ENCODE measurements at regions not wholly inside any gene's neighbourhood (a gene's known extent, or its start where the extent isn't known, plus 50 kb on each side); places are given as distances from the start of the nearest gene placed in this dataset.

DNA sequence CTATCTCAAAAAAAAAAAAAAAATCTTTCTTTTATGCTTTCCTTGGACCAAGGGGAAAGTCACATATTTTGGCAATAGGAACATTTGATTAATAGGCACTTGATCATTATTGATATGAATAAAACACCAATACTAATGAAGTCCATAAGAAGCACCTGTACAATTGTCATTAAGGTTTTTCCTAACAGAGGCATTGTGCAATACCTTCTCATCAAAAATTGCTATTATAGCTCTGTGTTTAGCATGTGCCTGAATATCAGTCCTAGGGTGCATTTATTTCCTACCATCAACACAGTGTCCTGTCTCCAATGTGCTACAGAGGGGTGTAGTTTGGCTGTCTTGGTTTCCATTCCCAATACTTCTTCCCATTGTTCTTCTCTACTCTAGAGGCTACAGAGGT is 483.8 kb upstream of the SPRED2 start:
- ATAC-seq (no peak), DNase-seq (no peak)
- Histone ChIP-seq H3K27ac (no peak overlapping the region), H3K4me3 (no peak overlapping the region), H3K36me3 (no peaks in the 10 kb centered on the region), H3K27me3 (no peaks in the 10 kb centered on the region), H3K9me3 (no peaks in the 10 kb centered on the region), H3K4me1 (no peaks in the 10 kb centered on the region)
- in situ Hi-C loops (cut with MboI; ENCODE audit: low sequenced_read_pairs in 4 of 4) = no loop called here
- TF ChIP-seq CTCF (IDR thresholded peaks at IDR 0.05 in 4 of 5, conservative IDR thresholded peaks at IDR 0.05 in 1 of 5) (no peak), POLR2A (IDR thresholded peaks at IDR 0.05) (no peak)
- intact Hi-C loops (cut with DNase I; ENCODE audit: low total_unique reads) = no loop called here

DNA sequence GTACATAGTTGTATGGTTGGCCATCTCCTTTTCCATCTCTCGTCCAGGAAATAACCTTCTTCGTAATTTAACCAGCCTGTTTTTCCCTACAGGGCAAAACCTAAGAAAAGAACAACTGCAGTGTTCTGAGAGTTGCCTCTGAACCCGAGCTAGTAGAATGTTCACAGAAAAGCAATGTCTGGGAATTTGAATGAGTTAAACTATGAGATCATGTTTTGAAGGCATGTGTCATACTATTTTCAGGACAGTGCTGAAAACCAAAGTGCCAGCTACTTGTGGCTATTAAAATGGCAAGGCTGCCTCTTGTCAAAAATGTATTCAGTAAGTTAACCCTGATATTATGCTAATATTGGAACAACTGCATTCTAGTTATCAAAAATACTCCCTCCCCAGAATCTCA is 482.9 kb upstream of the SPRED2 start:
- Histone ChIP-seq H3K4me1 (no peaks in the 10 kb centered on the region), H3K4me3 (no peak overlapping the region), H3K27me3 (no peaks in the 10 kb centered on the region), H3K27ac (no peak overlapping the region), H3K9me3 (no peaks in the 10 kb centered on the region), H3K36me3 (no peaks in the 10 kb centered on the region)
- no peak for TF ChIP-seq POLR2A (IDR thresholded peaks at IDR 0.05)
- TF ChIP-seq CTCF (IDR thresholded peaks at IDR 0.05 in 4 of 5, conservative IDR thresholded peaks at IDR 0.05 in 1 of 5) = no peak
- no peak for ATAC-seq
- DNase-seq = no peak
- in situ Hi-C loops (cut with MboI; ENCODE audit: low sequenced_read_pairs in 4 of 4) (no loop called here), intact Hi-C loops (cut with DNase I; ENCODE audit: low total_unique reads) (no loop called here)

GRCh38 chr2:65914244-65914786 is 481.9 kb upstream of the SPRED2 start:
- intact Hi-C loops (cut with DNase I; ENCODE audit: low total_unique reads) = no loop called here
- TF ChIP-seq CTCF (IDR thresholded peaks at IDR 0.05 in 4 of 5, conservative IDR thresholded peaks at IDR 0.05 in 1 of 5) (no peak), POLR2A (IDR thresholded peaks at IDR 0.05) (no peak)
- no peaks in the 10 kb centered on the region for H3K4me1 ChIP-seq

GRCh38 chr2:65913813-65914212 is 481.4 kb upstream of the SPRED2 start:
- in situ Hi-C loops (cut with MboI; ENCODE audit: low sequenced_read_pairs in 4 of 4) = no loop called here
- no peaks in the 10 kb centered on the region for H3K9me3 ChIP-seq
- DNase-seq = no peak
- H3K4me1 ChIP-seq = no peaks in the 10 kb centered on the region
- H3K36me3 ChIP-seq = no peaks in the 10 kb centered on the region
- intact Hi-C loops (cut with DNase I; ENCODE audit: low total_unique reads) = no loop called here
- H3K27ac ChIP-seq = no peak overlapping the region
- no peak for ATAC-seq
- TF ChIP-seq POLR2A (IDR thresholded peaks at IDR 0.05) (no peak), CTCF (IDR thresholded peaks at IDR 0.05 in 4 of 5, conservative IDR thresholded peaks at IDR 0.05 in 1 of 5) (no peak)
- H3K4me3 ChIP-seq = no peak overlapping the region
- H3K27me3 ChIP-seq = no peaks in the 10 kb centered on the region

More at GRCh38 chr2:65914244-65914786, 481.9 kb upstream of the SPRED2 start:
- H3K27ac ChIP-seq = no peak overlapping the region
- DNase-seq (no peak), ATAC-seq (no peak)
- H3K36me3 ChIP-seq = no peaks in the 10 kb centered on the region
- H3K4me3 ChIP-seq = no peak overlapping the region
- no peaks in the 10 kb centered on the region for H3K9me3 ChIP-seq
- in situ Hi-C loops (cut with MboI; ENCODE audit: low sequenced_read_pairs in 4 of 4) = no loop called here
- no peaks in the 10 kb centered on the region for H3K27me3 ChIP-seq

GRCh38 chr2:65901756-65902155 is 469.4 kb upstream of the SPRED2 start:
- DNase-seq = no peak
- in situ Hi-C loops (cut with MboI; ENCODE audit: low sequenced_read_pairs in 4 of 4) = no loop called here
- ATAC-seq = no peak

More at GRCh38 chr2:65901756-65902155, 469.4 kb upstream of the SPRED2 start:
- H3K36me3 ChIP-seq = no peaks in the 10 kb centered on the region
- no peaks in the 10 kb centered on the region for H3K27me3 ChIP-seq
- H3K4me3 ChIP-seq = no peak overlapping the region
- intact Hi-C loops (cut with DNase I; ENCODE audit: low total_unique reads) = no loop called here
- no peaks in the 10 kb centered on the region for H3K4me1 ChIP-seq
- H3K9me3 ChIP-seq = no peaks in the 10 kb centered on the region
- no peak for TF ChIP-seq CTCF (IDR thresholded peaks at IDR 0.05 in 4 of 5, conservative IDR thresholded peaks at IDR 0.05 in 1 of 5)
- TF ChIP-seq POLR2A (IDR thresholded peaks at IDR 0.05) = no peak
- no peak overlapping the region for H3K27ac ChIP-seq
